ENCODE measurements at regions not wholly inside any gene's neighbourhood (a gene's known extent, or its start where the extent isn't known, plus 50 kb on each side); places are given as distances from the start of the nearest gene placed in this dataset.
A peak's percentile ranks its signal among the peaks of the same experiment; 100 is the strongest.
"Not testable (repeated sequence)": the region's sequence is repeated elsewhere in the genome, so short reads cannot be mapped to it uniquely, and the experiment has no call there.

DNA sequence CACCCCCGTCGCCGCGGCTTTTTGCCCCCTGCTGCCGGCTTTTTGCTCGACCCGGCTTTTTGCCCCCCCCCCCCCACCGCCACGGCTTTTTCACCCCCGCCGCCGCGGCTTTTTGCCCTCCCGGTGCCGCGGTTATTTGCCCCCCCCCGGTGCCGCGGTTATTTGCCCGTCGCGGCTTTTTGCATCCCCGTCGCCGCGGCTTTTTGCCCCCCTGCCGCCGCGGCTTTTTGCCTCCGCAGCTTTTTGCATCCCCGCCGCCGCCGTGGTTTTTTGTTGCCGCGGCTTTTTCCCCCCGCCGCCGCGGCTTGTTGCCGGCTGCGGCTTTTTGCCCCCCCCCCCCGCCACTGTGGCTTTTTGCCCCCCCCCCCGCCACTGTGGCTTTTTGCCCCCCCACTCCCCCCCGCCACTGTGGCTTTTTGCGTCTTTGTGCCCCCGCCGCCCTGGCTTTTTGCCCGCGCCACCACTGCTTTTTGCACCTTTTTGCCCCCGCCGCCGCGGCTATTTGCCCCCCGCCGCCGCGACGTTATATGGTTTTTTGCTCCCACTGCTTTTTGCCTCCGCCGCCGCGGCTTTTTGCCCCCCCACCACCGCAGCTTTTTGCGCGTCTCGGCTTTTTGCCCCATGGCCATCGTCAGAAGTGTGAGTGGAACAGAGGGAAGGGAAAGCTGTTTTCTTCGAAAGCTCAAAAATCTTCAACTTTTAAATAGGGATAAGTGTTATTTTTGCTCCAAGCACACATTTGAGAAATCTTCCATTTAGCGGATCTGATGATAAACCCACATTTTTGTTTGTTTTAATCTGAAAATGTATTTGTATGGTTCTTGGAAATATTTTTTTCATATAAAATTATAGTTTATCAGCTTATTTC is 2787.6 kb downstream of the RPIA start:
- intact Hi-C loops (cut with DNase I, micrococcal nuclease); ATAC-seq: not testable (repeated sequence)
- DNase-seq = peak in 1 of 2 donors; percentile 20

DNA sequence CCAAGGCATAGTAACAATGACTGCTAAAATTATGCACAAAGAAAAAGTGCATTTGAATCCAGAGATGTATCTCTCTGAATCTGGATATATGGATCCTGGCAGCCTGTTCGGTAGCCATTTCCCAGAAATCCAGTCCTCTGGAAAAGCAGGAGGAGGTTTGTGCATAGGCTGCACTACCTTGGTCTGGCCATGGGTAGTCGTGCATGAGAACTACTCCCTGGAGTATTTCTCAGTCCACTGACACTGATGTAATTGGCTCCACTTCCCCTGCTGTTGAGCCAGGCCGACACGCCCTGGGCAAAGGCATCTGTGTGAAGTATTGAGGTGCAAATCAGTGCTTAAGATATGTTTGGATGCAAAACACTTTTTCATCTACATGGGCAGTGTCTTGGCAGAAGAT is 2793.8 kb downstream of the RPIA start:
- ATAC-seq; DNase-seq; intact Hi-C loops (cut with DNase I, micrococcal nuclease): not testable (repeated sequence)

DNA sequence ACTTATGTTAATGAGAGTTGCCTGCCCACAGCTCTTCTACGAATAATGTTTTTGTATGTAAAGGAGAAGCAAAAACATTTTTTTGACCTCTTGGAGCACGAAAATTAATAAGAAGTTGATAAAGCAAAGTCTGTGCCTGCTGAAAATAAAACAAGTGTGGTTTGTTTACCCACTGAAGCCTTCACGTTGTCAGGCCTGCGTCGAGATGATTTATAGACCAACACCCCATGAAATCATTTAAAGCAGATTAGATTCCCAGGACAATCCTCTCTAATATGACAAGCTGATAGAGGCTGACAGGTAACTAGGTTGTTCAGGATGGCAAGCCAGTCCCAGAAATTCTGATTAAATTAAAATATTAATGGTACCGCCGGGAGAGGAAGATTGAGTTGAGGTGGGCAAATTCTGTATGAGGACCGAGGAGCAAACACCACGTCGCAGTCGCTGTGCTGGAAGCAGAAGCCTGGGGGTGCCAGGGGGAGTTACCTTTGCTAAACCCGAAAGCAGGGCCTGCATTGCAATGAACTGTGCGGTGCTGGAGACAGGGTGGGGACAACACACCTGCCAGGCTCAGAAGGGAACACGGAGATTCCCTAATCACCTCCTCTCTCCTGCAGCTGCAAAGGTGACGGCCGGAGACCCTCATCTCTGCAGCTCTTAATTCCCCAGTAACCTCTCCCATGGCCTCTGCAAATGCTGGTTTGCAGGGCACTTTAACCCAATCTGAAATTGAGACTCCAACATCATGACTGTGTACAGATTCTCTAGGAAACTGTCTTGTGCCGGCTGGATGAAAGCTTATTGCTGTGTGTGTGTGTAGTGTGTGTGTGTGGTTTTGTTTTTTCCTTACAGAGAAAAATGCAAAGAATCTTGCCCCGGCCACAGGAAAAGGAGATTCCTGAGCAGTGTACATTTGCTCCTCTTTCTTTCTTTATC is 2805.9 kb downstream of the RPIA start:
- DNase-seq; ATAC-seq; intact Hi-C loops (cut with DNase I, micrococcal nuclease): not testable (repeated sequence)

DNA sequence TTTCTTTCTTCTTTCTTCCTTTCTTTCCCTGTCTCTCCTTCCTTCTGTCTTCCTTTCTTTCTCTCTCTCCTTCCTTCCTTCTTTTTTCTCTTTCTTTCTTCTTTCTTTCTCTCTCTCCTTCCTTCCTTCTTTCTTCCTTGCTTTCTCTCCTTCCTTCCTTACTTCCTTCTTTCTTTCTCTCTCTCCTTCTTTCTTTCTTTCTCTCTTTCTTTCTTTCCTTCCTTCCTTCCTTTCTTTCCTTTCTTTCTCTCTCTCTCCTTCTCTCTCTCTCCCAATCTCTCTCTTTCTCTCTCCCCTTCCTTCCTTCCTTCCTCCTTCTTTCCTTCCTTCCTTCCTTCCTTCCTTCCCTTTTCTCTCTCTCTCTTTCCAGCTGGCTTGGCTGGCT is 2806.6 kb downstream of the RPIA start:
- ATAC-seq; intact Hi-C loops (cut with DNase I, micrococcal nuclease): not testable (repeated sequence)

DNA sequence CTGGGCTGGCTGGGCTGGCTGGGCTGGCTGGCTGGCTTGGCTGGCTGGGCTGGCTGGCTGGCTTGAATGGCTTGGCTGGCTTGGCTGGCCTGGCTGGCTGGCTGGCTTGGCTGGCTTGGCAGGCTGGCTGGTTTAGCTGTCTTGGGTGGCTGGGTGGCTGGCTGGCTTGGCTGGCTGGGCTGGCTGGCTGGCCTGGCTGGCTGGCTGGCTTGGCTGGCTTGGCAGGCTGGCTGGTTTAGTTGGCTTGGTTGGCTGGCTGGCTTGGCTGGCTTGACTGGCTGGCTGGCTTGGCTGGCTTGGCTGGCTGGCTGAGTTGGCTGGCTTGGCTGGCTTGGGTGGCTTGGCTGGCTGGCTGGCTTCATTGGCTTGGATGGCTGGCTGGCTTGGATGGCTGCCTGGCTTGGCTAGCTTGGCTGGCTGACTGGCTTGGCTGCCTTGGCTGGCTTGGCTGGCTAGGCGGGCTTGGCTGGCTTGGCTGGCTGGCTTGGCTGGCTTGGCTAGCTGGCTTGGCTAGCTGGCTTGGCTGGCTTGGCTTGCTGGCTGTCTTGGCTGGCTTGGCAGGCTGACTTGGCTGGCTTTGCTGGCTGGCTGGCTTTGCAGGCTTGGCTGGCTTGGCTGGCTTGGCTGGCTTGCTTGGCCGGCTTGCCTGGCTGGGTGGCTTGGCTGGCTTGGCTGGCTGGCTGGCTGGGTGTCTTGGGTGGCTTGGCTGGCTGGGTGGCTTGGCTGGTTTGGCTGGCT is 2807.2 kb downstream of the RPIA start:
- ATAC-seq; DNase-seq; intact Hi-C loops (cut with DNase I, micrococcal nuclease): not testable (repeated sequence)

More for the DNA sequence above, 2806.6 kb downstream of the RPIA start:
- DNase-seq = not testable (repeated sequence)

DNA sequence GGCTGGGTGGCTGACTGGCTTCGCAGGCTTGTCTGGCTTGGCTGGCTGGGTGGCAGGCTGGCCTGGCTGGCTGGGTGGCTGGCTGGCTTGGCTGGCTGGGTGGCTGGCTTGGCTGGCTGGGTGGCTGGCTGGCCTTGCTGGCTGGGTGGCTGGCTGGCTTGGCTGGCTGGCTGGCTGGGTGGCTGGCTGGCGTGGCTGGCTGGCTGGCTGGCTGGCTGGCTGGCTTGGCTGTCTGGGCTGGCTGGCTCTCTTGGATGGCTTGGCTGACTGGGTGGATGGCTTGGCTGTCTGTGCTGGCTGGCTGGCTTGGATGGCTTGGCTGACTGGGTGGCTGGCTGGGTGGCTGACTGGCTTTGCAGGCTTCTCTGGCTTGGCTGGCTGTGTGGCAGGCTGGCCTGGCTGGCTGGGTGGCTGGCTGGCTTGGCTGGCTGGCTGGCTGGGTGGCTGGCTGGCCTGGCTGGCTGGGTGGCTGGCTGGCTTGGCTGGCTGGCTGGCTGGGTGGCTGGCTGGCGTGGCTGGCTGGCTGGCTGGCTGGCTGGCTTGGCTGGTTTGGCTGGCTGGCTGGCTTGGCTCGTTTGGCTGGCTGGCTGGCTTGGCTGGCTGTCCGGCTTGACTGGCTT is 2808.1 kb downstream of the RPIA start:
- DNase-seq; intact Hi-C loops (cut with DNase I, micrococcal nuclease); ATAC-seq: not testable (repeated sequence)

DNA sequence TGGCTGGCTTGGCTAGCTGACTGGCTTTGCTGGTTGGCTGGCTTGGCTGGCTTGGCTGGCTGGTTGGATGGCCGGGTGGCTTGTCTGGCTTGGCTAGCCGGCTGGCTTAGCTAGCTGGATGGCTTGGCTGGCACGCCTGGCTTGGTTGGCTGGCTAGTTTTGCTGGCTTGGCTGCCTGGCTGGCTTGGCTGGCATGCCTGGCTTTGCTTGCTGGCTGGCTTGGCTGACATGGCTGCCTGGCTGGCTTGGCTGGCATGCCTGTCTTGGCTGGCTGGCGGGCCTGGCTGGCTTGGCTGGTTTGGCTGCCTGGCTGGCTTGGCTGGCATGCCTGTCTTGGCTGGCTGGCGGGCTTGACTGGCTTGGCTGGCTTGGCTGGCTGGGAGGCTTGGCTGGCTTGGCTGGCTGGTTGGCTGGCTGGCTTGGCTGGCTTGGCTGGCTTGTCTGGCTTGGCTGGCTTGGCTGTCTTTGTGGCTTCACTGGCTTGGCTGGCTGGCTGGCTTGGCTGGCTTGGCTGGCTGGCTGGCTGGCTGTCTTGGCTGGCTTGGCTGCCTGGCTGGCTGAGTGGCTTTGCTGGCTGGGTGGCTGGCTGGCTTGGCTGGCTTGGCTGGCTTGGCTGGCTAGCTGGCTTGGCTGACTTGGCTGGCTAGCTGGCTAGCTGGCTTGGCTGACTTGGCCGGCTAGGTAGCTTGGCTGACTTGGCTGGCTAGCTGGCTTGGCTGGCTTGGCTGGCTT is 2808.9 kb downstream of the RPIA start:
- DNase-seq; ATAC-seq; intact Hi-C loops (cut with DNase I, micrococcal nuclease): not testable (repeated sequence)

DNA sequence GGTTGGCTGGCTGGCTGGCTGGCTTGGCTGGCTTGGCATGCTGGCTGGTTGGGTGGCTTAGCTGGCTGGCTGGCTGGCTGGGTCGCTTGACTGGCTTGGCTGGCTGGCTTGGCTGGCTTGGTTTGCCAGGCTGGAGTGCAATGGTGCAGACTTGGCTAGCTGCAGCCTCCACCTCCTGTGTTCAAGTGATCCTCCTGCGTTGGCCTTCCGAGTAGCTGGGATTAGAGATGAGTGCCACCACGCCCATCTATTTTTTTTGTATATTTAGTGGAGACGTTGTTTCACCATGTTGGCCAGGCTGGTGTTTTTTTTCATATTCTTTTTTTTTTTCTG is 2809.5 kb downstream of the RPIA start:
- DNase-seq; ATAC-seq; intact Hi-C loops (cut with DNase I, micrococcal nuclease): not testable (repeated sequence)

DNA sequence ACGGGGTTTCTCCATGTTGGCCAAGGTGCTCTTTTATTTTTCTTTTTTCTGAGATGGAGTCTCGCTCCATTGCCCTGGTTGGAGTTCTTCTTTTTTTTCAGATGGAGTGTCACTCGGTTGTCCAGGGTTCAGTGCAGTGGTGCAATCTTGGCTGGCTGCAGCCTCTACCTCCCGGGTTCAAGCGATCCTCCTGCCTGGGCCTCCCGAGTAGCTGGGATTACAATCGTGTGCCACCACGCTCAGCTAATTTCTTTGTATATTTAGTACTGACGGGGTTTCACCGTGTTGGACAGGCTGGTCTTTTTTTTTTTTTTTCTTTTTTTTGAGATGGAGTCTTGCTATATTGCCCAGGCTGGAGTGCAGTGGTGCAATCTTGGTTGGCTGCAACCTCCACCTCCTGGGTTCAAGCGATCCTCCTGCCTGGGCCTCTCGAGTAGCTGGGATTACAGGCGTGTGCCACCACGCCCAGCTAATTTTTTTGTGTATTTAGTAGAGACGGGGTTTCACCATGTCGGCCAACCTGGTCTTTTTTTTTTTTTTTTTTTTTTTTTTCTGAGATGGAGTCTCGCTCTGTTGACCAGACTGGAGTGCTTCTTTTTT is 2810.1 kb downstream of the RPIA start:
- ATAC-seq; intact Hi-C loops (cut with DNase I, micrococcal nuclease); DNase-seq: not testable (repeated sequence)

DNA sequence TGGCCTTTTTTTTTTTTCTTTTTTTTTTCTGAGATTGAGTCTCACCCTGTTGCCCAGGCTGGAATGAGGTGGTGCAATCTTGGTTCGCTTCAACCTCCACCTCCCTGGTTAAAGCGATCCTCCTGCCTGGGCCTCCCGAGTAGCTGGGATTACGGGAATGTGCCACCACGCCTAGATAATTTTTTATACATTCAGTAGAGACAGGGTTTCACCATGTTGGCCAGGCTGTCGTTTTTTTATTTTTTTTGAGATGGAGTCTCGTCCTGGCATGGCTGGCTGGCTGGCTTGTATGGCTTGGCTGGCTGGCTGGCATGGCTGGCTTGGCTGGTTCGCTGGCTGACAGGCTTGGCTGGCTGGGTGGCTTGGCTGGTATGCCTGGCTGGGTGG is 2812.1 kb downstream of the RPIA start:
- ATAC-seq; DNase-seq; intact Hi-C loops (cut with DNase I, micrococcal nuclease): not testable (repeated sequence)

DNA sequence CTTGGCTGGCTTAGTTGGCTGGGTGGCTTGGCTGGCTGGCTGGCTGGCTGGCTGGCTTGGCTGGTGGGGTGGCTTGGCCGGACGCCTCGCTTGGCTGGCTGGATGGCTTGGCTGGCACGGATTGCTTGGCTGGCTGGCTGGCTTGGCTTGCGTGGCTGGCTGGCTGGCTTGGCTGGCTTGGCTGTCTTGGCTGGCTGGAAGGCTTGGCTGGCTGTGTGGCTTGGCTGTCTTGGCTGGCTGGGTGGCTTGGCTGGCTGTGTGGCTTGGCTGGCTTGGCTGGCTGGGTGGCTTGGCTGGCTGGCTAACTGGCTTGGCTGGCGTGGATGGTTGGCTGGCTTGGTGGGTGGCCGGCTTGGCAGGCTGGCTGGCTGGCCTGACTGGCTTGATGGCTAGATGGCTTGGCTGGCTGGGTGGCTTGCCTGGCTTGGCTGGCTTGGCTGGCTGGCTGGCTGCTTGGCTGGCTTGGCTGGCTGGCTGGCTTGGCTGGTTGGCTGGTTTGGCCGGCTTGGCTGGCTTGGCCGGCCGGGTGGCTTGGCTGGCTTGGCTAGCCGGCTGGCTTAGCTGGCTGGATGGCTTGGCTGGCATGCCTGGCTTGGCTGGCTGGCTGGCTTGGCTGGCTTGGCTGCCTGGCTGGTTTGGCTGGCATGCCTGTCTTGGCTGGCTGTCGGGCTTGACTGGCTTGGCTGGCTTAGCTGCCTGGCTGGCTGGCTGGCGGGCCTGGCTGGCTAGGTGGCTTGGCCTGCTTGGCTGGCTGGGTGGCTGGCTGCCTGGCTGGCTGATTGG is 2812.7 kb downstream of the RPIA start:
- DNase-seq; intact Hi-C loops (cut with DNase I, micrococcal nuclease); ATAC-seq: not testable (repeated sequence)

DNA sequence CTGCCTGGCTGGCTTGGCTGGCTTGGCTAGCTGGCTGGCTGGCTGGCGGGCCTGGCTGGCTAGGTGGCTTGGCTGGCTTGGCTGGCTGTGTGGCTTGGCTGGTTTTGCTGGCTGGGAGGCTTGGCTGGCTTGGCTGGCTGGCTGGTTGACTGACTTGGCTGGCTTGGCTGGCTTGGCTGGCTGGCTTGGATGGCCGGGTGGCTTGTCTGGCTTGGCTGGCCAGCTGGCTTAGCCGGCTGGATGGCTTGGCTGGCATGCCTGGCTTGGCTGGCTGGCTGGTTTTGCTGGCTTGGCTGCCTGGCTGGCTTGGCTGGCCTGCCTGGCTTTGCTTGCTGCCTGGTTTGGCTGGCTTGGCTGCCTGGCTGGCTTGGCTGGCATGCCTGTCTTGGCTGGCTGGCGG is 2817.3 kb downstream of the RPIA start:
- DNase-seq; intact Hi-C loops (cut with DNase I, micrococcal nuclease); ATAC-seq: not testable (repeated sequence)

DNA sequence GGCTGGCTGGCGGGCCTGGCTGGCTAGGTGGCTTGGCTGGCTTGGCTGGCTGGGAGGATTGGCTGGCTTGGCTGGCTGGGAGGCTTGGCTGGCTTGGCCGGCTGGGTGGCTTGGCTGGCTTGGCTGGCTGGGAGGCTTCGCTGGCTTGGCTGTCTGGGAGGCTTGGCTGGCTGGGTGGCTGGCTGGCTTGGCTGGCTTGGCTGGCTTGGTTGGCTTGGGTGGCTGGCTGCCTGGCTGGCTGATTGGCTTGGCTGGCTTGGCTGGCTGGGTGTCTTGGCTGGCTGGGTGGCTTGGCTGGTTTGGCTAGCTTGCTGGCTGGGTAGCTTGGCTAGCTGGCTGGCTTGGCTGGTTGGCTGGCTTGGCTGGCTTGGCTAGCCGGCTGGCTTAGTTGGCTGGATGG is 2817.8 kb downstream of the RPIA start:
- DNase-seq; ATAC-seq; intact Hi-C loops (cut with DNase I, micrococcal nuclease): not testable (repeated sequence)

DNA sequence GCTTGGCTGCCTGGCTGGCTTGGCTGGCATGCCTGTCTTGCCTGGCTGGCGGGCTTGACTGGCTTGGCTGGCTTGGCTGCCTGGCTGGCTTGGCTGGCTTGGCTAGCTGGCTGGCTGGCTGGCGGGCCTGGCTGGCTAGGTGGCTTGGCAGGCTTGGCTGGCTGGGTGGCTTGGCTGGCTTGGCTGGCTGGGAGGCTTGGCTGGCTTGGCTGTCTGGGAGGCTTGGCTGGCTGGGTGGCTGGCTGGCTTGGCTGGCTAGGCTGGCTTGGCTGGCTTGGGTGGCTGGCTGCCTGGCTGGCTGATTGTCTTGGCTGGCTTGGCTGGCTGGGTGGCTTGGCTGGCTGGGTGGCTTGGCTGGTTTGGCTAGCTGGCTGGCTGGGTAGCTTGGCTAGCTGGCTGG is 2819.7 kb downstream of the RPIA start:
- intact Hi-C loops (cut with DNase I, micrococcal nuclease); DNase-seq: not testable (repeated sequence)

DNA sequence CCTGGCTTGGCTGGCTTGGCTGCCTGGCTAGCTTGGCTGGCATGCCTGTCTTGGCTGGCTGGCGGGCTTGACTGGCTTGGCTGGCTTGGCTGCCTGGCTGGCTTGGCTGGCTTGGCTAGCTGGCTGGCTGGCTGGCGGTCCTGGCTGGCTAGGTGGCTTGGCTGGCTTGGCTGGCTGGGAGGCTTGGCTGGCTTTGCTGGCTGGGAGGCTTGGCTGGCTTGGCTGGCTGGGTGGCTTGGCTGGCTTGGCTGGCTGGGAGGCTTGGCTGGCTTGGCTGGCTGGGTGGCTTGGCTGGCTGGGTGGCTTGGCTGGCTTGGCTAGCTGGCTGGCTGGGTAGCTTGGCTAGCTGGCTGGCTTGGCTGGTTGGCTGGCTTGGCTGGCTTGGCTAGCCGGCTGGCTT is 2824.5 kb downstream of the RPIA start:
- DNase-seq; ATAC-seq; intact Hi-C loops (cut with DNase I, micrococcal nuclease): not testable (repeated sequence)

More for the DNA sequence above, 2819.7 kb downstream of the RPIA start:
- not testable (repeated sequence) for ATAC-seq

DNA sequence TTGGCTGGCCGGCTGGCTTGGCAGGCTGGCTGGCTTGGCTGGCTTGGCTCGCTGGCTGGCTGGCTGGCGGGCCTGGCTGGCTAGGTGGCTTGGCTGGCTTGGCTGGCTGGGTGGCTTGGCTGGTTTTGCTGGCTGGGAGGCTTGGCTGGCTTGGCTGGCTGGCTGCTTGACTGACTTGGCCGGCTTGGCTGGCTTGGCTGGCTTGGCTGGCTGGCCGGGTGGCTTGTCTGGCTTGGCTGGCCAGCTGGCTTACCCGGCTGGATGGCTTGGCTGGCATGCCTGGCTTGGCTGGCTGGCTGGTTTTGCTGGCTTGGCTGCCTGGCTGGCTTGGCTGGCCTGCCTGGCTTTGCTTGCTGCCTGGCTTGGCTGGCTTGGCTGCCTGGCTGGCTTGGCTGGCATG is 2825.2 kb downstream of the RPIA start:
- ATAC-seq; intact Hi-C loops (cut with DNase I, micrococcal nuclease); DNase-seq: not testable (repeated sequence)
